ENCODE measurements at regions not wholly inside any gene's neighbourhood (a gene's known extent, or its start where the extent isn't known, plus 50 kb on each side); places are given as distances from the start of the nearest gene placed in this dataset.

GRCh38 chr5:8288334-8288733, 419.4 kb downstream of the MTRR start:
- intact Hi-C loops (cut with micrococcal nuclease; ENCODE audit: unreplicated experiment) = no loop called here
- Mint-ChIP-seq H3K4me3 (ENCODE audit: unreplicated experiment) (no peak overlapping the region), H3K27me3 (ENCODE audit: insufficient read depth, unreplicated experiment) (peaks cover 1% of the 10 kb centered on the region), H3K27ac (ENCODE audit: unreplicated experiment) (no peak overlapping the region), H3K4me1 (ENCODE audit: low read depth, unreplicated experiment) (no peaks in the 10 kb centered on the region), H3K36me3 (ENCODE audit: insufficient read depth, unreplicated experiment) (no peaks in the 10 kb centered on the region), H3K9me3 (ENCODE audit: unreplicated experiment) (no peaks in the 10 kb centered on the region)
- no peak for DNase-seq
- BruUV-seq (replicated peaks) = no TSS peak
- ChIA-PET POLR2A (no interaction called here), CTCF (no interaction called here)
- no peaks in the 10 kb centered on the region for H3K36me3 ChIP-seq (ENCODE audit: control insufficient read depth, insufficient read depth, low read length)
- H3K4me3 ChIP-seq (ENCODE audit: low read depth, low read length) = no peak overlapping the region
- no peak for TF ChIP-seq CTCF (IDR thresholded peaks at IDR 0.05; ENCODE audit: insufficient read depth in 1 of 2, low read depth in 1 of 2, low read length in 1 of 2, severe bottlenecking in 1 of 2, unreplicated experiment in 1 of 2)
- H3K9me3 ChIP-seq = no peaks in the 10 kb centered on the region
- no peaks in the 10 kb centered on the region for H3K27me3 ChIP-seq (replicated peaks; ENCODE audit: control insufficient read depth, insufficient read depth, low read length)
- H3K4me1 ChIP-seq = no peaks in the 10 kb centered on the region

- intact Hi-C loops (cut with micrococcal nuclease; ENCODE audit: unreplicated experiment) = no loop called here
- ChIA-PET POLR2A (no interaction called here), CTCF (no interaction called here)
- H3K4me3 Mint-ChIP-seq (ENCODE audit: unreplicated experiment) = no peak overlapping the region
- H3K36me3 ChIP-seq (ENCODE audit: control insufficient read depth, insufficient read depth, low read length) = no peaks in the 10 kb centered on the region
- no peaks in the 10 kb centered on the region for H3K4me1 ChIP-seq
- H3K36me3 Mint-ChIP-seq (ENCODE audit: insufficient read depth, unreplicated experiment) = no peaks in the 10 kb centered on the region
- H3K9me3 Mint-ChIP-seq (ENCODE audit: unreplicated experiment) = no peaks in the 10 kb centered on the region
- no TSS peak for BruUV-seq (replicated peaks)
- no peak overlapping the region for H3K4me3 ChIP-seq (ENCODE audit: low read depth, low read length)
- H3K27me3 ChIP-seq (replicated peaks; ENCODE audit: control insufficient read depth, insufficient read depth, low read length) = no peaks in the 10 kb centered on the region
- peaks cover 3% of the 10 kb centered on the region for H3K27me3 Mint-ChIP-seq (ENCODE audit: insufficient read depth, unreplicated experiment)
- H3K9me3 ChIP-seq = no peaks in the 10 kb centered on the region
- no peak overlapping the region for H3K27ac Mint-ChIP-seq (ENCODE audit: unreplicated experiment)
- no peak for TF ChIP-seq CTCF (IDR thresholded peaks at IDR 0.05; ENCODE audit: insufficient read depth in 1 of 2, low read depth in 1 of 2, low read length in 1 of 2, severe bottlenecking in 1 of 2, unreplicated experiment in 1 of 2)
- DNase-seq = no peak
- no peaks in the 10 kb centered on the region for H3K4me1 Mint-ChIP-seq (ENCODE audit: low read depth, unreplicated experiment)
Observed at GRCh38 chr5:8288897-8289516, 420.1 kb downstream of the MTRR start.

- no peak for DNase-seq
- no TSS peak for BruUV-seq (replicated peaks)
- Mint-ChIP-seq H3K9me3 (ENCODE audit: unreplicated experiment) (no peaks in the 10 kb centered on the region), H3K27ac (ENCODE audit: unreplicated experiment) (no peak overlapping the region), H3K27me3 (ENCODE audit: insufficient read depth, unreplicated experiment) (peaks cover 6% of the 10 kb centered on the region), H3K36me3 (ENCODE audit: insufficient read depth, unreplicated experiment) (no peaks in the 10 kb centered on the region), H3K4me3 (ENCODE audit: unreplicated experiment) (no peak overlapping the region), H3K4me1 (ENCODE audit: low read depth, unreplicated experiment) (no peaks in the 10 kb centered on the region)
- H3K27me3 ChIP-seq (replicated peaks; ENCODE audit: control insufficient read depth, insufficient read depth, low read length) = no peaks in the 10 kb centered on the region
- intact Hi-C loops (cut with micrococcal nuclease; ENCODE audit: unreplicated experiment) = no loop called here
- POLR2A ChIA-PET = no interaction called here
- H3K9me3 ChIP-seq = no peaks in the 10 kb centered on the region
- CTCF ChIA-PET = no interaction called here
- TF ChIP-seq CTCF (IDR thresholded peaks at IDR 0.05; ENCODE audit: insufficient read depth in 1 of 2, low read depth in 1 of 2, low read length in 1 of 2, severe bottlenecking in 1 of 2, unreplicated experiment in 1 of 2) = no peak
- H3K36me3 ChIP-seq (ENCODE audit: control insufficient read depth, insufficient read depth, low read length) = no peaks in the 10 kb centered on the region
- no peaks in the 10 kb centered on the region for H3K4me1 ChIP-seq
- H3K4me3 ChIP-seq (ENCODE audit: low read depth, low read length) = no peak overlapping the region
Observed at GRCh38 chr5:8289779-8290178, 420.8 kb downstream of the MTRR start.

Measured in Caco-2 (cell line).